GM12878 (cell line): ENCODE measurements at regions not wholly inside any gene's neighbourhood (a gene's known extent, or its start where the extent isn't known, plus 50 kb on each side); places are given as distances from the start of the nearest gene placed in this dataset.

ENCODE experiments used
- ATAC-seq: fragments of 200-7000 bp; cut with Tn5 transposase; 3 replicates; pipeline ENCODE4 v1.9.1; 2020; ENCODE audit warnings: mild to moderate bottlenecking, moderate library complexity
- BruUV-seq: library from RNA; stranded (reverse); fragments of 400-500 nt; replicated peaks from 2 replicates; lab custom pipeline; 2021; lab: Mats Ljungman, UMichigan
- CTCF ChIA-PET: fragments of 300-600 bp; sonication (Branson Sonifier 250); formaldehyde crosslinking; extraction: SDS; loops from one replicate; lab custom pipeline; 2021; ENCODE audit warnings: inconsistent platforms; lab: Yijun Ruan, JAX
- POLR2A ChIA-PET: fragments of 350-600 bp; formaldehyde crosslinking; extraction: SDS; loops from one replicate; lab custom pipeline; 2021; ENCODE audit warnings: inconsistent platforms; lab: Charles Lee
- RAD21 ChIA-PET: fragments of 300-600 bp; sonication (Branson Sonifier 250); formaldehyde crosslinking; loops from one replicate; lab custom pipeline; 2023; ENCODE audit warnings: antibody characterized with exemption; ENCODE audit not compliant: unreplicated experiment; lab: Charles Lee
- SMC1A ChIA-PET: fragments of 300-600 bp; sonication (Branson Sonifier 250); formaldehyde crosslinking; loops from one replicate; lab custom pipeline; 2023; ENCODE audit not compliant: unreplicated experiment, uncharacterized antibody; lab: Charles Lee
- DNase-seq: peaks from one replicate; pipeline ENCODE4 v3.0.0-alpha.2; 2011; ENCODE audit warnings: low read depth, low spot score
- FAIRE-seq: peaks from 3 replicates; lab custom pipeline; 2011; peaks lifted over from hg19 to GRCh38; lab: Jason Lieb, UNC
- H2AFZ ChIP-seq: 2 replicates; pipeline ENCODE4 v1.6.0; 2011; ENCODE audit warnings: low read depth, low read length, control low read depth; ENCODE audit not compliant: control insufficient read depth
- H3K27ac ChIP-seq: 2 replicates; pipeline ENCODE4 v1.5.1; 2011; ENCODE audit warnings: control low read depth; ENCODE audit not compliant: control insufficient read depth, insufficient read depth
- H3K27me3 ChIP-seq, 2 experiments: replicated peaks in 1 of 2; 2 replicates each; pipeline versions ENCODE4 v1.6.0 to v1.6.1; 2011; ENCODE audit warnings: low read length in 1 of 2; ENCODE audit not compliant: control insufficient read depth in 2 of 2, insufficient read depth in 2 of 2
- H3K36me3 ChIP-seq, 2 experiments: 2 replicates each; pipeline ENCODE4 v1.5.1; 2011; ENCODE audit warnings: low read length in 1 of 2; ENCODE audit not compliant: control insufficient read depth in 2 of 2, insufficient read depth in 2 of 2
- H3K4me1 ChIP-seq: 2 replicates; pipeline ENCODE4 v1.6.1; 2011; ENCODE audit warnings: mild to moderate bottlenecking, low read length, moderate library complexity, mixed read lengths; ENCODE audit not compliant: control insufficient read depth, insufficient read depth
- H3K4me2 ChIP-seq: 2 replicates; pipeline ENCODE4 v1.6.0; 2011; ENCODE audit warnings: control low read depth; ENCODE audit not compliant: control insufficient read depth, insufficient read depth
- H3K4me3 ChIP-seq: fragments of 200-600 bp; sonication (generic); 2 replicates; pipeline ENCODE4 v1.5.1; 2016
- H3K79me2 ChIP-seq: 2 replicates; pipeline ENCODE4 v1.6.0; 2011; ENCODE audit warnings: low read length; ENCODE audit not compliant: control insufficient read depth, insufficient read depth
- H3K9ac ChIP-seq: 2 replicates; pipeline ENCODE4 v1.8.0; 2011; ENCODE audit warnings: low read length, control low read depth, mixed read lengths; ENCODE audit not compliant: control insufficient read depth, insufficient read depth
- H3K9me3 ChIP-seq: replicated peaks from 3 replicates; pipeline ENCODE4 v1.5.1; 2011; ENCODE audit warnings: mild to moderate bottlenecking, low read length; ENCODE audit not compliant: control insufficient read depth, insufficient read depth
- H4K20me1 ChIP-seq: 2 replicates; pipeline ENCODE4 v1.6.0; 2011; ENCODE audit not compliant: control insufficient read depth, insufficient read depth
- ATF7 ChIP-seq: fragments of 450-650 bp; IDR thresholded peaks from 2 replicates; pipeline ENCODE4 v1.6.1; 2016; ENCODE audit warnings: low read depth, mild to moderate bottlenecking
- CBX5 ChIP-seq: sonication (generic); IDR thresholded peaks from 2 replicates; pipeline ENCODE4 v1.6.1; 2016; ENCODE audit warnings: low read depth, moderate library complexity, mild to moderate bottlenecking, inconsistent platforms
- DPF2 ChIP-seq: fragments of 450-650 bp; IDR thresholded peaks from 2 replicates; pipeline ENCODE4 v1.6.1; 2017; ENCODE audit warnings: mild to moderate bottlenecking
- E2F8 ChIP-seq: fragments of 450-650 bp; IDR thresholded peaks from 2 replicates; pipeline ENCODE4 v1.6.1; 2018; ENCODE audit warnings: mild to moderate bottlenecking, low read depth, moderate library complexity; ENCODE audit not compliant: partially characterized antibody
- EP300 ChIP-seq, 2 experiments: fragments of 150-350 bp in 1 of 2; IDR thresholded peaks; 2 replicates each; pipeline ENCODE4 v1.6.1; 2011 to 2012; ENCODE audit warnings: low read depth in 2 of 2, low read length in 2 of 2, borderline replicate concordance in 1 of 2, improper control_type of control experiment in 1 of 2, inconsistent platforms in 1 of 2; ENCODE audit not compliant: control insufficient read depth in 1 of 2
- FOXK2 ChIP-seq: fragments of 450-650 bp; IDR thresholded peaks from 2 replicates; pipeline ENCODE4 v1.6.1; 2017; ENCODE audit warnings: mild to moderate bottlenecking, moderate library complexity
- GABPA ChIP-seq: IDR thresholded peaks from 2 replicates; pipeline ENCODE4 v1.6.1; 2014; ENCODE audit warnings: antibody characterized with exemption, low read depth, mild to moderate bottlenecking, inconsistent platforms
- GATAD2B ChIP-seq: fragments of 450-650 bp; conservative IDR thresholded peaks from 2 replicates; pipeline ENCODE4 v1.6.1; 2017; ENCODE audit warnings: low read depth, mild to moderate bottlenecking, moderate library complexity
- HSF1 ChIP-seq: fragments of 150-350 bp; IDR thresholded peaks from 2 replicates; pipeline ENCODE4 v1.6.1; 2014; ENCODE audit warnings: mild to moderate bottlenecking, low read depth, low read length
- MLLT1 ChIP-seq: fragments of 450-650 bp; IDR thresholded peaks from 2 replicates; pipeline ENCODE4 v1.6.1; 2016; ENCODE audit warnings: mild to moderate bottlenecking
- POU2F2 ChIP-seq: IDR thresholded peaks from 3 replicates; pipeline ENCODE4 v1.6.1; 2011; ENCODE audit warnings: low read depth, mild to moderate bottlenecking, low read length, borderline replicate concordance
- SIX5 ChIP-seq: IDR thresholded peaks from 2 replicates; pipeline ENCODE4 v1.6.1; 2011; ENCODE audit warnings: mild to moderate bottlenecking, low read depth, low read length, moderate library complexity; ENCODE audit not compliant: severe bottlenecking
- SMAD5 ChIP-seq: IDR thresholded peaks from 2 replicates; pipeline ENCODE4 v1.6.1; 2016; ENCODE audit warnings: antibody characterized with exemption, low read depth
- SMARCA5 ChIP-seq: fragments of 450-650 bp; IDR thresholded peaks from 2 replicates; pipeline ENCODE4 v1.6.1; 2017; ENCODE audit warnings: mild to moderate bottlenecking
- SREBF2 ChIP-seq: IDR thresholded peaks from 2 replicates; pipeline ENCODE4 v1.6.1; 2012; ENCODE audit warnings: mild to moderate bottlenecking, low read length
- STAT3 ChIP-seq: IDR thresholded peaks from 2 replicates; pipeline ENCODE4 v1.6.1; 2011; ENCODE audit warnings: low read depth, low read length, improper control_type of control experiment
- YBX1 ChIP-seq: fragments of 450-650 bp; IDR thresholded peaks from 2 replicates; pipeline ENCODE4 v1.6.1; 2016; ENCODE audit warnings: antibody characterized with exemption
- ZBED1 ChIP-seq: IDR thresholded peaks from 2 replicates; pipeline ENCODE4 v1.6.1; 2016; ENCODE audit warnings: borderline replicate concordance
- in situ Hi-C: fragments of 300-500 bp; cut with MboI; formaldehyde crosslinking; loops from 9 replicates; pipeline ENCODE4 v1.14.3; 2018; ENCODE audit warnings: mixed read lengths
- intact Hi-C: fragments of 100-400 bp; cut with micrococcal nuclease; formaldehyde crosslinking; loops from one replicate; pipeline ENCODE4 v1.14.2; 2022; ENCODE audit not compliant: unreplicated experiment

GRCh38 chr6:131456565-131456964 lies 116.5 kb upstream of the ARG1 start (continued):
- TF ChIP-seq GATAD2B, result no peak
- no peak for TF ChIP-seq SREBF2
- no peak for TF ChIP-seq ATF7
- TF ChIP-seq YBX1, result no peak
- no peak for TF ChIP-seq GABPA
- TF ChIP-seq HSF1, result no peak
- TF ChIP-seq, all 136 proteins: peak for 0

GRCh38 chr6:131459005-131459404 lies 114.0 kb upstream of the ARG1 start:
- no peak for TF ChIP-seq MLLT1
- no peak for TF ChIP-seq SMAD5
- no peak for TF ChIP-seq SMARCA5
- TF ChIP-seq STAT3, result no peak
- TF ChIP-seq FOXK2, result no peak
- TF ChIP-seq SIX5, result no peak
- TF ChIP-seq E2F8, result no peak
- no peak for TF ChIP-seq CBX5
- TF ChIP-seq SREBF2, result no peak
- TF ChIP-seq EP300 (IDR thresholded peaks at IDR 0.05; ENCODE audit: borderline replicate concordance in 1 of 2, control insufficient read depth in 1 of 2, low read depth in 2 of 2, low read length in 2 of 2), result no peak
- TF ChIP-seq POU2F2, result no peak
- TF ChIP-seq ZBED1, result no peak
- TF ChIP-seq DPF2, result no peak
- intact Hi-C loops, result no loop called here

More at GRCh38 chr6:131459005-131459404, 114.0 kb upstream of the ARG1 start:
- ATAC-seq, result no peak
- ChIA-PET CTCF (interaction anchor here (0.5 to 1.0 kb wide), 2 partner anchors 31 to 1475 kb away, joined by 3 to 4 read pairs; no protein-coding TSS in a partner anchor), RAD21 (interaction anchor here (0.9 kb wide), 1 partner anchor 259 kb away, joined by 3 read pairs; no protein-coding TSS in a partner anchor), POLR2A (no interaction called here), SMC1A (no interaction called here)
- in situ Hi-C loops, result no loop called here
- Histone ChIP-seq H3K4me1 (no peaks in the 10 kb centered on the region), H3K36me3 (no peaks in the 10 kb centered on the region), H3K79me2 (no peaks in the 10 kb centered on the region), H3K4me3 (no peak overlapping the region), H3K4me2 (no peak overlapping the region), H3K27ac (no peak overlapping the region), H3K27me3 (peaks cover 0 to 3% of the 10 kb centered on the region in 2 experiments; a peak in 2 of 4 replicates), H3K9me3 (no peaks in the 10 kb centered on the region), H4K20me1 (no peaks in the 10 kb centered on the region), H2AFZ (no peak overlapping the region), H3K9ac (no peak overlapping the region)
- no TSS peak for BruUV-seq
- DNase-seq, result no peak
- FAIRE-seq, result no peak
